Adrenal gland (tissue), 5 donors: ENCODE measurements at regions not wholly inside any gene's neighbourhood (a gene's known extent, or its start where the extent isn't known, plus 50 kb on each side); places are given as distances from the start of the nearest gene placed in this dataset.

Source experiments
- POLR2A ChIP-seq, 2 donors: fragments of 450-650 bp; IDR thresholded peaks; one replicate each; pipeline ENCODE4 v1.6.1; 2017; ENCODE audit warnings: antibody characterized with exemption in 2 of 2, mild to moderate bottlenecking in 2 of 2, moderate library complexity in 1 of 2
- TF ChIP-seq, protein P1 (sequence below), 6 experiments: fragments of 450-650 bp in 4 of 6; fragments of 200-600 bp in 2 of 6; sonication (generic) in 1 of 6; IDR thresholded peaks; 1 replicate in 5 of 6; 2 replicates in 1 of 6; pipeline versions ENCODE4 v1.5.1 to v1.8.0; 2016 to 2021; ENCODE audit warnings: antibody characterized with exemption in 6 of 6, mild to moderate bottlenecking in 2 of 6, moderate library complexity in 1 of 6
- donor health status: DM: no; HTN: no; CAD: no.

DNA sequence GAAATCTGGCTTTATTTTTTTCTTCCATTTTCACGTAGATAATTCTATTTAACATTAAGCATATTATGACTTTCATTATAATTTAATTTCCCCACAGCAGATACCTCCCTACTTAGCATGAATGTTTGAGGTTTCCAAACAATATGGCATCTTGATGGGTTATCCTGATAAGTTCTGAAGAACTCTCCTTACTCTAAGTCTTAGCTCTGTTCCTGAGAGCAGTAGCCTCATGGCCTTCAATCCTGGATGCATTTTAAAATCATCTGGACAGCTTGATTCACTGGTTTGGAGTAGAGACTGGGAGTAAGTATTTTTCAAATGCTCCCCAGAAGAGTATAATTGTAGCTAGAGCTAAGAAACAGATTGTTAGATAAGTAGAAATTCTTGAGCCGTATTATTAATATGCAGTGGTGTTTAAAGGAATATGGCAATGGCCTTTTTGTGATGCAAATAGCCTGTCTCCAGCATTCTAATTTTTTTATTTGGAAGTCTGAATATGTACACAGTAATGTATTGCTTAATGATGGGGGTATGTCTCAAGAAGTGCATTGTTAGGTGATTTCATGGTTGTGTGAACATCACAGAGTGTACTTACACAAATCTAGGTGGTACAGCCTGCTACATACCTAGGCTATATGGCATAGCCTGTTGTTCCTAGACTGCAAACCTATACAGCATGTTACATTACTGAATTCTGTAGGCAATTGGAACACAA is 110.5 kb upstream of the EEF1E1 start:
- no peak for TF ChIP-seq POLR2A (IDR thresholded peaks at IDR 0.05)
- TF ChIP-seq, protein P1, sequence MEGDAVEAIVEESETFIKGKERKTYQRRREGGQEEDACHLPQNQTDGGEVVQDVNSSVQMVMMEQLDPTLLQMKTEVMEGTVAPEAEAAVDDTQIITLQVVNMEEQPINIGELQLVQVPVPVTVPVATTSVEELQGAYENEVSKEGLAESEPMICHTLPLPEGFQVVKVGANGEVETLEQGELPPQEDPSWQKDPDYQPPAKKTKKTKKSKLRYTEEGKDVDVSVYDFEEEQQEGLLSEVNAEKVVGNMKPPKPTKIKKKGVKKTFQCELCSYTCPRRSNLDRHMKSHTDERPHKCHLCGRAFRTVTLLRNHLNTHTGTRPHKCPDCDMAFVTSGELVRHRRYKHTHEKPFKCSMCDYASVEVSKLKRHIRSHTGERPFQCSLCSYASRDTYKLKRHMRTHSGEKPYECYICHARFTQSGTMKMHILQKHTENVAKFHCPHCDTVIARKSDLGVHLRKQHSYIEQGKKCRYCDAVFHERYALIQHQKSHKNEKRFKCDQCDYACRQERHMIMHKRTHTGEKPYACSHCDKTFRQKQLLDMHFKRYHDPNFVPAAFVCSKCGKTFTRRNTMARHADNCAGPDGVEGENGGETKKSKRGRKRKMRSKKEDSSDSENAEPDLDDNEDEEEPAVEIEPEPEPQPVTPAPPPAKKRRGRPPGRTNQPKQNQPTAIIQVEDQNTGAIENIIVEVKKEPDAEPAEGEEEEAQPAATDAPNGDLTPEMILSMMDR (IDR thresholded peaks at IDR 0.05) = no peak
